8988T (cell line): ENCODE measurements at regions not wholly inside any gene's neighbourhood (a gene's known extent, or its start where the extent isn't known, plus 50 kb on each side); places are given as distances from the start of the nearest gene placed in this dataset.
"Not testable (repeated sequence)": the region's sequence is repeated elsewhere in the genome, so short reads cannot be mapped to it uniquely, and the experiment has no call there.

ENCODE experiments used
- DNase-seq: peaks from one replicate; pipeline ENCODE4 v3.0.0; 2011

GRCh38 chrX:151042842-151043241, 59.7 kb downstream of the HMGB3 start:
- no peak for DNase-seq

- DNase-seq = not testable (repeated sequence)
Measured at GRCh38 chrX:151066373-151066772, 83.2 kb downstream of the HMGB3 start.

GRCh38 chrX:151073767-151074166, 90.6 kb downstream of the HMGB3 start:
- DNase-seq = no peak

- DNase-seq = no peak
Measured at GRCh38 chrX:151081016-151081415, 95.4 kb upstream of the GPR50 start.

GRCh38 chrX:151082077-151082948, 94.1 kb upstream of the GPR50 start:
- peak; percentile 31 for DNase-seq

GRCh38 chrX:151084454-151084853, 91.9 kb upstream of the GPR50 start:
- DNase-seq = no peak

GRCh38 chrX:151085207-151085606, 91.2 kb upstream of the GPR50 start:
- DNase-seq = no peak

GRCh38 chrX:151088221-151088620, 88.2 kb upstream of the GPR50 start:
- DNase-seq = no peak

GRCh38 chrX:151099001-151099400, 77.4 kb upstream of the GPR50 start:
- DNase-seq = no peak

- no peak for DNase-seq
Measured at GRCh38 chrX:151100799-151101198, 75.6 kb upstream of the GPR50 start.

- DNase-seq = not testable (repeated sequence)
Measured at GRCh38 chrX:151113200-151113599, 63.2 kb upstream of the GPR50 start.
